Prostate gland (tissue), 2 donors: ENCODE measurements at regions not wholly inside any gene's neighbourhood (a gene's known extent, or its start where the extent isn't known, plus 50 kb on each side); places are given as distances from the start of the nearest gene placed in this dataset.

Experiments
- POLR2A ChIP-seq: fragments of 450-650 bp; IDR thresholded peaks from one replicate; pipeline ENCODE4 v1.6.1; 2016; ENCODE audit warnings: antibody characterized with exemption, mild to moderate bottlenecking
- POLR2AphosphoS5 ChIP-seq: sonication (generic); formaldehyde crosslinking; IDR thresholded peaks from one replicate; pipeline ENCODE4 v1.6.1; 2017; ENCODE audit warnings: antibody characterized with exemption
- TF ChIP-seq, protein P1 (sequence below), 4 experiments: fragments of 200-600 bp in 2 of 4; fragments of 450-650 bp in 2 of 4; sonication (generic) in 2 of 4; IDR thresholded peaks; 1 replicate in 3 of 4; 2 replicates in 1 of 4; pipeline ENCODE4 v1.5.1; 2016 to 2019; ENCODE audit warnings: antibody characterized with exemption in 4 of 4, mild to moderate bottlenecking in 2 of 4, moderate library complexity in 2 of 4

DNA sequence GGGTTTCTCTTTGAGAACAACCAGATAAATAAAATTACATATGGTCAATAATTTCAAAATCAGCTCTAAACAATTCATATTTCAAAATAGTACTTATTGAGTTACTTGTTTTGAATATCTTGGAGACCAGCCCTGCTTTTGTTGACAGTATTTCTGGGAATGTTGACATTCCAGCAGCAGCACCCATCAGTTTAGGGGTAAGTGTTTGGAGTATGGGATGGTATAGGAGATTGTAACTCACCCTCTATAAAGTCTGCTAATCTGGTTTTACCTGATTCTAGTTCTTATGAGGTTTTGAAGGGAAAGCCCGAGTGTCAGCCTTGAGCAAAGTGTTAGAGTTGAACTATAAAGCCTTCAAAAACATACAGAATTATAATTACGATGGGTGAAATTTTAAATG is 139.2 kb upstream of the ANKRD50 start:
- TF ChIP-seq, protein P1, sequence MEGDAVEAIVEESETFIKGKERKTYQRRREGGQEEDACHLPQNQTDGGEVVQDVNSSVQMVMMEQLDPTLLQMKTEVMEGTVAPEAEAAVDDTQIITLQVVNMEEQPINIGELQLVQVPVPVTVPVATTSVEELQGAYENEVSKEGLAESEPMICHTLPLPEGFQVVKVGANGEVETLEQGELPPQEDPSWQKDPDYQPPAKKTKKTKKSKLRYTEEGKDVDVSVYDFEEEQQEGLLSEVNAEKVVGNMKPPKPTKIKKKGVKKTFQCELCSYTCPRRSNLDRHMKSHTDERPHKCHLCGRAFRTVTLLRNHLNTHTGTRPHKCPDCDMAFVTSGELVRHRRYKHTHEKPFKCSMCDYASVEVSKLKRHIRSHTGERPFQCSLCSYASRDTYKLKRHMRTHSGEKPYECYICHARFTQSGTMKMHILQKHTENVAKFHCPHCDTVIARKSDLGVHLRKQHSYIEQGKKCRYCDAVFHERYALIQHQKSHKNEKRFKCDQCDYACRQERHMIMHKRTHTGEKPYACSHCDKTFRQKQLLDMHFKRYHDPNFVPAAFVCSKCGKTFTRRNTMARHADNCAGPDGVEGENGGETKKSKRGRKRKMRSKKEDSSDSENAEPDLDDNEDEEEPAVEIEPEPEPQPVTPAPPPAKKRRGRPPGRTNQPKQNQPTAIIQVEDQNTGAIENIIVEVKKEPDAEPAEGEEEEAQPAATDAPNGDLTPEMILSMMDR (IDR thresholded peaks at IDR 0.05) = no peak
- no peak for TF ChIP-seq POLR2A
- TF ChIP-seq POLR2AphosphoS5 = no peak
